ENCODE measurements at regions not wholly inside any gene's neighbourhood (a gene's known extent, or its start where the extent isn't known, plus 50 kb on each side); places are given as distances from the start of the nearest gene placed in this dataset.

DNA sequence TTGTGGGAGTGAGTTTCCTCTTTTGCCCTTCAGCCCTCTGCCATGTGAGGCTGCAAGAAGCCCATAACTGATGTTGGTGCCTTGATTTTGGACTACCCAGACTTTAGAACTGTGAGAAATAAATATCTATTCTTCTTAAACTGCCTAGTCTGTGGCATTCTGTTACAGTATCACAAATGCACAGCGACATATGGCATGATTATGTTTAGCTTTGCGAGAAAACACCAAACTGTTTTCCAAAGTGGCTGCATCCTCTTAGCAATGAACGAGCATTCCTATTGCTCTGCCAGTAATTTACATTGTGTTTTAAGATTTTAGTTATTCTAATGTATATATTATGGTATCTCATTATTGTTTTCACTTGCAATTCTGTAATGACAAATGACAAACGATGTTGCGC, 246.7 kb downstream of the HLX start:
- DNase-seq, result no peak
- H3K4me2 ChIP-seq, result no peak overlapping the region
- H3K9ac ChIP-seq, result no peak overlapping the region
- H3K27me3 ChIP-seq (ENCODE audit: insufficient read depth), result no peaks in the 10 kb centered on the region
- no peaks in the 10 kb centered on the region for H3K79me2 ChIP-seq (ENCODE audit: insufficient read depth)
- no peaks in the 10 kb centered on the region for H4K20me1 ChIP-seq (ENCODE audit: insufficient read depth)
- H3K27ac ChIP-seq (ENCODE audit: low read depth in 2 of 2, low read length in 1 of 2), result no peak overlapping the region
- H3K4me1 ChIP-seq (ENCODE audit: control insufficient read depth in 1 of 2, insufficient read depth in 2 of 2, low read depth in 1 of 2, low read length in 1 of 2), result no peaks in the 10 kb centered on the region
- TF ChIP-seq RAD21 (IDR thresholded peaks at IDR 0.05; ENCODE audit: low read length), result no peak
- TF ChIP-seq SIN3A (IDR thresholded peaks at IDR 0.05; ENCODE audit: borderline replicate concordance, low read depth, low read length), result no peak
- TF ChIP-seq GATA2 (CRISPR knock-in tag; IDR thresholded peaks at IDR 0.05), result no peak
- H2AFZ ChIP-seq (ENCODE audit: low read depth), result no peak overlapping the region
- CTCF ChIA-PET, result no interaction called here
- no peak overlapping the region for H3K4me3 ChIP-seq (ENCODE audit: low read depth in 2 of 2, low read length in 1 of 2)
- H3K36me3 ChIP-seq (replicated peaks in 1 of 2; ENCODE audit: control insufficient read depth in 1 of 2, insufficient read depth in 2 of 2, low read length in 1 of 2), result no peaks in the 10 kb centered on the region
- POLR2A ChIA-PET, result no interaction called here
- H3K9me2 ChIP-seq, result no peaks in the 10 kb centered on the region
- H3K9me3 ChIP-seq, result no peaks in the 10 kb centered on the region
- H3F3A ChIP-seq (replicated peaks; ENCODE audit: insufficient read depth), result no peaks in the 10 kb centered on the region
- 83% methylated on average over 5 of the region's 5 CpGs for WGBS (ENCODE audit: low lambda C conversion rate)

GRCh38 chr1:221137666-221138065, 258.4 kb downstream of the HLX start:
- no peak overlapping the region for H3K4me2 ChIP-seq
- no peaks in the 10 kb centered on the region for H4K20me1 ChIP-seq (ENCODE audit: insufficient read depth)
- TF ChIP-seq FOSL2 (IDR thresholded peaks at IDR 0.05; ENCODE audit: borderline replicate concordance, low read depth), result no peak
- no peak for TF ChIP-seq FOXM1 (IDR thresholded peaks at IDR 0.05; ENCODE audit: low read depth)
- TF ChIP-seq JUND (IDR thresholded peaks at IDR 0.05), result no peak
- TF ChIP-seq MXI1 (IDR thresholded peaks at IDR 0.05; ENCODE audit: low read depth, low read length), result no peak
- TF ChIP-seq MEF2A (IDR thresholded peaks at IDR 0.05; ENCODE audit: borderline replicate concordance, low read depth), result no peak
- TF ChIP-seq, protein P1, sequence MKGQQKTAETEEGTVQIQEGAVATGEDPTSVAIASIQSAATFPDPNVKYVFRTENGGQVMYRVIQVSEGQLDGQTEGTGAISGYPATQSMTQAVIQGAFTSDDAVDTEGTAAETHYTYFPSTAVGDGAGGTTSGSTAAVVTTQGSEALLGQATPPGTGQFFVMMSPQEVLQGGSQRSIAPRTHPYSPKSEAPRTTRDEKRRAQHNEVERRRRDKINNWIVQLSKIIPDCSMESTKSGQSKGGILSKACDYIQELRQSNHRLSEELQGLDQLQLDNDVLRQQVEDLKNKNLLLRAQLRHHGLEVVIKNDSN (IDR thresholded peaks at IDR 0.05; ENCODE audit: borderline replicate concordance, low read depth), result no peak
- no peak for TF ChIP-seq ELF1 (IDR thresholded peaks at IDR 0.05)
- TF ChIP-seq, protein P2, sequence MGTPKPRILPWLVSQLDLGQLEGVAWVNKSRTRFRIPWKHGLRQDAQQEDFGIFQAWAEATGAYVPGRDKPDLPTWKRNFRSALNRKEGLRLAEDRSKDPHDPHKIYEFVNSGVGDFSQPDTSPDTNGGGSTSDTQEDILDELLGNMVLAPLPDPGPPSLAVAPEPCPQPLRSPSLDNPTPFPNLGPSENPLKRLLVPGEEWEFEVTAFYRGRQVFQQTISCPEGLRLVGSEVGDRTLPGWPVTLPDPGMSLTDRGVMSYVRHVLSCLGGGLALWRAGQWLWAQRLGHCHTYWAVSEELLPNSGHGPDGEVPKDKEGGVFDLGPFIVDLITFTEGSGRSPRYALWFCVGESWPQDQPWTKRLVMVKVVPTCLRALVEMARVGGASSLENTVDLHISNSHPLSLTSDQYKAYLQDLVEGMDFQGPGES (IDR thresholded peaks at IDR 0.05; ENCODE audit: low read depth, low read length), result no peak
- no peak for TF ChIP-seq TCF12 (IDR thresholded peaks at IDR 0.05)
- no peak for TF ChIP-seq NRF1 (IDR thresholded peaks at IDR 0.05; ENCODE audit: low read depth, low read length)
- TF ChIP-seq USF2 (IDR thresholded peaks at IDR 0.05; ENCODE audit: borderline replicate concordance, low read depth, low read length), result no peak
- no peak for TF ChIP-seq RFX5 (IDR thresholded peaks at IDR 0.05; ENCODE audit: low read length)
- TF ChIP-seq RAD21 (IDR thresholded peaks at IDR 0.05; ENCODE audit: low read length), result no peak
- TF ChIP-seq NFIC (IDR thresholded peaks at IDR 0.05; ENCODE audit: borderline replicate concordance), result no peak
- no peak for TF ChIP-seq EZH2phosphoT487 (IDR thresholded peaks at IDR 0.05; ENCODE audit: borderline replicate concordance, low read depth)
- TF ChIP-seq GABPA (IDR thresholded peaks at IDR 0.05; ENCODE audit: low read depth), result no peak
- TF ChIP-seq, protein P3, sequence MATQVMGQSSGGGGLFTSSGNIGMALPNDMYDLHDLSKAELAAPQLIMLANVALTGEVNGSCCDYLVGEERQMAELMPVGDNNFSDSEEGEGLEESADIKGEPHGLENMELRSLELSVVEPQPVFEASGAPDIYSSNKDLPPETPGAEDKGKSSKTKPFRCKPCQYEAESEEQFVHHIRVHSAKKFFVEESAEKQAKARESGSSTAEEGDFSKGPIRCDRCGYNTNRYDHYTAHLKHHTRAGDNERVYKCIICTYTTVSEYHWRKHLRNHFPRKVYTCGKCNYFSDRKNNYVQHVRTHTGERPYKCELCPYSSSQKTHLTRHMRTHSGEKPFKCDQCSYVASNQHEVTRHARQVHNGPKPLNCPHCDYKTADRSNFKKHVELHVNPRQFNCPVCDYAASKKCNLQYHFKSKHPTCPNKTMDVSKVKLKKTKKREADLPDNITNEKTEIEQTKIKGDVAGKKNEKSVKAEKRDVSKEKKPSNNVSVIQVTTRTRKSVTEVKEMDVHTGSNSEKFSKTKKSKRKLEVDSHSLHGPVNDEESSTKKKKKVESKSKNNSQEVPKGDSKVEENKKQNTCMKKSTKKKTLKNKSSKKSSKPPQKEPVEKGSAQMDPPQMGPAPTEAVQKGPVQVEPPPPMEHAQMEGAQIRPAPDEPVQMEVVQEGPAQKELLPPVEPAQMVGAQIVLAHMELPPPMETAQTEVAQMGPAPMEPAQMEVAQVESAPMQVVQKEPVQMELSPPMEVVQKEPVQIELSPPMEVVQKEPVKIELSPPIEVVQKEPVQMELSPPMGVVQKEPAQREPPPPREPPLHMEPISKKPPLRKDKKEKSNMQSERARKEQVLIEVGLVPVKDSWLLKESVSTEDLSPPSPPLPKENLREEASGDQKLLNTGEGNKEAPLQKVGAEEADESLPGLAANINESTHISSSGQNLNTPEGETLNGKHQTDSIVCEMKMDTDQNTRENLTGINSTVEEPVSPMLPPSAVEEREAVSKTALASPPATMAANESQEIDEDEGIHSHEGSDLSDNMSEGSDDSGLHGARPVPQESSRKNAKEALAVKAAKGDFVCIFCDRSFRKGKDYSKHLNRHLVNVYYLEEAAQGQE (IDR thresholded peaks at IDR 0.05; ENCODE audit: low read depth, low read length), result no peak
- no peak for TF ChIP-seq CHD2 (IDR thresholded peaks at IDR 0.05; ENCODE audit: low read length, partially characterized antibody)
- TF ChIP-seq FOXJ3 (CRISPR knock-in tag; IDR thresholded peaks at IDR 0.05), result no peak
- no peak for TF ChIP-seq EP300 (IDR thresholded peaks at IDR 0.05; ENCODE audit: borderline replicate concordance in 1 of 2, low read depth in 1 of 2, low read length in 1 of 2)
- no peak overlapping the region for H3K4me3 ChIP-seq (ENCODE audit: low read depth in 2 of 2, low read length in 1 of 2)
- no peaks in the 10 kb centered on the region for H3K79me2 ChIP-seq (ENCODE audit: insufficient read depth)
- H3K4me1 ChIP-seq (ENCODE audit: control insufficient read depth in 1 of 2, insufficient read depth in 2 of 2, low read depth in 1 of 2, low read length in 1 of 2), result no peaks in the 10 kb centered on the region
- H3K9ac ChIP-seq, result no peak overlapping the region
- no peaks in the 10 kb centered on the region for H3K9me3 ChIP-seq
- POLR2A ChIA-PET, result no interaction called here
- CTCF ChIA-PET, result interaction anchor here (1.4 kb wide), 1 partner anchor 20 kb away, joined by 3 read pairs; no protein-coding TSS in a partner anchor
- no peaks in the 10 kb centered on the region for H3F3A ChIP-seq (replicated peaks; ENCODE audit: insufficient read depth)
- no peaks in the 10 kb centered on the region for H3K27me3 ChIP-seq (ENCODE audit: insufficient read depth)
- H2AFZ ChIP-seq (ENCODE audit: low read depth), result no peak overlapping the region
- no peak for DNase-seq
- H3K36me3 ChIP-seq (replicated peaks in 1 of 2; ENCODE audit: control insufficient read depth in 1 of 2, insufficient read depth in 2 of 2, low read length in 1 of 2), result no peaks in the 10 kb centered on the region
- no peaks in the 10 kb centered on the region for H3K9me2 ChIP-seq
- H3K27ac ChIP-seq (ENCODE audit: low read depth in 2 of 2, low read length in 1 of 2), result no peak overlapping the region
- WGBS (ENCODE audit: low lambda C conversion rate), result 90% methylated on average over 2 of the region's 2 CpGs
